H1 (cell line): ENCODE measurements at regions not wholly inside any gene's neighbourhood (a gene's known extent, or its start where the extent isn't known, plus 50 kb on each side); places are given as distances from the start of the nearest gene placed in this dataset.

Experiments
- CTCF ChIA-PET: fragments of 300-600 bp; sonication (Branson Sonifier 250); formaldehyde crosslinking; loops from one replicate; lab custom pipeline; 2021; ENCODE audit not compliant: partially characterized antibody; lab: Charles Lee
- POLR2A ChIA-PET: fragments of 300-600 bp; sonication (Branson Sonifier 250); formaldehyde crosslinking; loops from one replicate; lab custom pipeline; 2021; ENCODE audit warnings: inconsistent platforms; ENCODE audit not compliant: partially characterized antibody; lab: Charles Lee
- DNase-seq, 2 experiments: peaks; one replicate each; pipeline versions ENCODE4 v3.0.0 to v3.0.0-alpha.2; 2010 to 2022; ENCODE audit warnings: low spot score in 2 of 2, low read depth in 1 of 2, mixed read lengths in 1 of 2
- FAIRE-seq: peaks from 2 replicates; lab custom pipeline; 2011; peaks lifted over from hg19 to GRCh38; lab: Jason Lieb, UNC
- H2AFZ ChIP-seq: 2 replicates; pipeline ENCODE4 v1.8.1; 2012; ENCODE audit warnings: low read length, inconsistent platforms
- H2AK5ac ChIP-seq: 2 replicates; pipeline ENCODE4 v1.6.1; 2013; ENCODE audit warnings: low read depth, low read length
- H2BK120ac ChIP-seq: replicated peaks from 2 replicates; pipeline ENCODE3; 2013; ENCODE audit warnings: low read depth, low read length, inconsistent platforms
- H2BK12ac ChIP-seq: 2 replicates; pipeline ENCODE4 v1.6.1; 2013; ENCODE audit warnings: low read depth, low read length
- H2BK15ac ChIP-seq: 2 replicates; pipeline ENCODE4 v1.6.1; 2013; ENCODE audit warnings: low read length
- H2BK20ac ChIP-seq: 2 replicates; pipeline ENCODE4 v1.6.1; 2013; ENCODE audit warnings: low read length
- H2BK5ac ChIP-seq: 2 replicates; pipeline ENCODE4 v1.6.1; 2013; ENCODE audit warnings: low read depth, low read length
- H3K14ac ChIP-seq: 2 replicates; pipeline ENCODE4 v1.6.1; 2013; ENCODE audit warnings: inconsistent platforms; ENCODE audit not compliant: insufficient read length
- H3K18ac ChIP-seq: 2 replicates; pipeline ENCODE4 v1.6.1; 2013; ENCODE audit warnings: low read length; ENCODE audit errors: extremely low read depth
- H3K23ac ChIP-seq: 2 replicates; pipeline ENCODE4 v1.6.1; 2013; ENCODE audit warnings: inconsistent platforms; ENCODE audit not compliant: insufficient read length
- H3K23me2 ChIP-seq: 2 replicates; pipeline ENCODE4 v1.6.1; 2013; ENCODE audit warnings: low read depth, low read length
- H3K27ac ChIP-seq: 2 replicates; pipeline ENCODE4 v1.6.1; 2011; ENCODE audit warnings: low read depth, low read length, inconsistent platforms
- H3K27me3 ChIP-seq, 4 experiments: replicated peaks in 1 of 4; 1 replicate in 1 of 4; 2 replicates in 3 of 4; pipeline versions ENCODE4 v1.6.1 to v1.8.1; 2011 to 2013; ENCODE audit warnings: low read length in 3 of 4, mild to moderate bottlenecking in 3 of 4, inconsistent platforms in 2 of 4, mixed read lengths in 2 of 4, moderate library complexity in 1 of 4; ENCODE audit not compliant: control insufficient read depth in 3 of 4, insufficient read depth in 3 of 4; ENCODE audit errors: extremely low read depth in 1 of 4
- H3K36me3 ChIP-seq, 4 experiments: 2 replicates each; pipeline versions ENCODE4 v1.6.1 to v1.8.1; 2011 to 2013; ENCODE audit warnings: mild to moderate bottlenecking in 4 of 4, low read length in 3 of 4, moderate library complexity in 2 of 4, control low read depth in 1 of 4, inconsistent platforms in 1 of 4; ENCODE audit not compliant: insufficient read depth in 4 of 4, control insufficient read depth in 2 of 4
- H3K4ac ChIP-seq: replicated peaks from 2 replicates; pipeline ENCODE3; 2013; ENCODE audit warnings: low read length, low read depth, mixed read lengths, inconsistent platforms; ENCODE audit not compliant: insufficient read length
- H3K4me1 ChIP-seq, 4 experiments: replicated peaks in 1 of 4; 1 replicate in 1 of 4; 2 replicates in 3 of 4; pipeline versions ENCODE4 v1.6.1 to v1.8.1; 2011 to 2013; ENCODE audit warnings: low read length in 3 of 4, inconsistent platforms in 2 of 4, mixed read lengths in 1 of 4; ENCODE audit not compliant: insufficient read depth in 4 of 4, control insufficient read depth in 3 of 4
- H3K4me2 ChIP-seq, 2 experiments: 2 replicates each; pipeline versions ENCODE4 v1.6.1 to v1.8.1; 2011 to 2013; ENCODE audit warnings: low read depth in 2 of 2, low read length in 2 of 2, control low read depth in 1 of 2, inconsistent platforms in 1 of 2, mild to moderate bottlenecking in 1 of 2; ENCODE audit not compliant: insufficient read depth in 1 of 2
- H3K4me3 ChIP-seq, 4 experiments: fragments of 200-600, 300-600 bp in 1 of 4; sonication (generic), shearing (Covaris generic), sonication (Bioruptor Twin) in 1 of 4; 2 replicates each; pipeline versions ENCODE4 v1.5.1 to v1.8.1; 2011 to 2016; ENCODE audit warnings: low read length in 4 of 4, low read depth in 3 of 4, control low read depth in 2 of 4, inconsistent platforms in 2 of 4, mild to moderate bottlenecking in 2 of 4, mixed read lengths in 1 of 4, moderate library complexity in 1 of 4; ENCODE audit not compliant: insufficient read depth in 2 of 4; ENCODE audit errors: extremely low read depth in 1 of 4
- H3K56ac ChIP-seq: replicated peaks from 2 replicates; pipeline ENCODE3; 2013; ENCODE audit warnings: low read depth, mild to moderate bottlenecking, mixed read lengths, low read length, inconsistent platforms; ENCODE audit not compliant: insufficient read length
- H3K79me1 ChIP-seq: 2 replicates; pipeline ENCODE4 v1.6.1; 2013; ENCODE audit warnings: low read depth, low read length, control low read depth
- H3K79me2 ChIP-seq, 2 experiments: 2 replicates each; pipeline versions ENCODE4 v1.6.1 to v1.8.1; 2012 to 2013; ENCODE audit warnings: low read length in 2 of 2, mild to moderate bottlenecking in 2 of 2, inconsistent platforms in 1 of 2; ENCODE audit not compliant: insufficient read depth in 2 of 2, control insufficient read depth in 1 of 2
- H3K9ac ChIP-seq, 4 experiments: replicated peaks in 1 of 4; 1 replicate in 1 of 4; 2 replicates in 3 of 4; pipeline versions ENCODE4 v1.6.1 to v1.8.1; 2011 to 2013; ENCODE audit warnings: low read depth in 3 of 4, low read length in 3 of 4, control low read depth in 2 of 4, mild to moderate bottlenecking in 2 of 4, moderate library complexity in 2 of 4, inconsistent platforms in 1 of 4; ENCODE audit errors: extremely low read depth in 1 of 4
- H3K9me3 ChIP-seq, 2 experiments: 2 replicates each; pipeline versions ENCODE4 v1.6.1 to v1.8.1; 2012 to 2013; ENCODE audit warnings: mild to moderate bottlenecking in 2 of 2, moderate library complexity in 2 of 2, control low read depth in 1 of 2, inconsistent platforms in 1 of 2, low read depth in 1 of 2, low read length in 1 of 2, mixed read lengths in 1 of 2; ENCODE audit not compliant: insufficient read depth in 2 of 2
- H4K20me1 ChIP-seq, 2 experiments: replicated peaks in 1 of 2; 2 replicates each; pipeline versions ENCODE3 to v1.8.1; 2011 to 2013; ENCODE audit warnings: inconsistent platforms in 2 of 2, low read length in 2 of 2, mild to moderate bottlenecking in 1 of 2; ENCODE audit not compliant: insufficient read depth in 2 of 2, control insufficient read depth in 1 of 2
- H4K5ac ChIP-seq: 2 replicates; pipeline ENCODE4 v1.6.1; 2013; ENCODE audit warnings: low read length, low read depth, mixed read lengths, inconsistent platforms; ENCODE audit not compliant: insufficient read length
- H4K8ac ChIP-seq: 2 replicates; pipeline ENCODE4 v1.8.0; 2013; ENCODE audit warnings: mild to moderate bottlenecking, moderate library complexity, low read length, inconsistent platforms; ENCODE audit not compliant: insufficient read depth; ENCODE audit errors: extremely low read depth
- H4K91ac ChIP-seq: replicated peaks from 2 replicates; pipeline ENCODE3; 2013; ENCODE audit warnings: low read length, mixed read lengths, inconsistent platforms; ENCODE audit not compliant: insufficient read length
- CREB1 ChIP-seq: IDR thresholded peaks from 2 replicates; pipeline ENCODE4 v1.6.1; 2012; ENCODE audit warnings: inconsistent platforms
- TF ChIP-seq, protein P1 (sequence below): fragments of 300-600 bp; sonication (generic); IDR thresholded peaks from 2 replicates; pipeline ENCODE4 v1.7.1; 2012; ENCODE audit warnings: low read length, moderate library complexity, mild to moderate bottlenecking, inconsistent platforms; ENCODE audit not compliant: insufficient replicate concordance

- H4K8ac ChIP-seq: no peak overlapping the region
- no peak for TF ChIP-seq CREB1
- TF ChIP-seq, protein P1, sequence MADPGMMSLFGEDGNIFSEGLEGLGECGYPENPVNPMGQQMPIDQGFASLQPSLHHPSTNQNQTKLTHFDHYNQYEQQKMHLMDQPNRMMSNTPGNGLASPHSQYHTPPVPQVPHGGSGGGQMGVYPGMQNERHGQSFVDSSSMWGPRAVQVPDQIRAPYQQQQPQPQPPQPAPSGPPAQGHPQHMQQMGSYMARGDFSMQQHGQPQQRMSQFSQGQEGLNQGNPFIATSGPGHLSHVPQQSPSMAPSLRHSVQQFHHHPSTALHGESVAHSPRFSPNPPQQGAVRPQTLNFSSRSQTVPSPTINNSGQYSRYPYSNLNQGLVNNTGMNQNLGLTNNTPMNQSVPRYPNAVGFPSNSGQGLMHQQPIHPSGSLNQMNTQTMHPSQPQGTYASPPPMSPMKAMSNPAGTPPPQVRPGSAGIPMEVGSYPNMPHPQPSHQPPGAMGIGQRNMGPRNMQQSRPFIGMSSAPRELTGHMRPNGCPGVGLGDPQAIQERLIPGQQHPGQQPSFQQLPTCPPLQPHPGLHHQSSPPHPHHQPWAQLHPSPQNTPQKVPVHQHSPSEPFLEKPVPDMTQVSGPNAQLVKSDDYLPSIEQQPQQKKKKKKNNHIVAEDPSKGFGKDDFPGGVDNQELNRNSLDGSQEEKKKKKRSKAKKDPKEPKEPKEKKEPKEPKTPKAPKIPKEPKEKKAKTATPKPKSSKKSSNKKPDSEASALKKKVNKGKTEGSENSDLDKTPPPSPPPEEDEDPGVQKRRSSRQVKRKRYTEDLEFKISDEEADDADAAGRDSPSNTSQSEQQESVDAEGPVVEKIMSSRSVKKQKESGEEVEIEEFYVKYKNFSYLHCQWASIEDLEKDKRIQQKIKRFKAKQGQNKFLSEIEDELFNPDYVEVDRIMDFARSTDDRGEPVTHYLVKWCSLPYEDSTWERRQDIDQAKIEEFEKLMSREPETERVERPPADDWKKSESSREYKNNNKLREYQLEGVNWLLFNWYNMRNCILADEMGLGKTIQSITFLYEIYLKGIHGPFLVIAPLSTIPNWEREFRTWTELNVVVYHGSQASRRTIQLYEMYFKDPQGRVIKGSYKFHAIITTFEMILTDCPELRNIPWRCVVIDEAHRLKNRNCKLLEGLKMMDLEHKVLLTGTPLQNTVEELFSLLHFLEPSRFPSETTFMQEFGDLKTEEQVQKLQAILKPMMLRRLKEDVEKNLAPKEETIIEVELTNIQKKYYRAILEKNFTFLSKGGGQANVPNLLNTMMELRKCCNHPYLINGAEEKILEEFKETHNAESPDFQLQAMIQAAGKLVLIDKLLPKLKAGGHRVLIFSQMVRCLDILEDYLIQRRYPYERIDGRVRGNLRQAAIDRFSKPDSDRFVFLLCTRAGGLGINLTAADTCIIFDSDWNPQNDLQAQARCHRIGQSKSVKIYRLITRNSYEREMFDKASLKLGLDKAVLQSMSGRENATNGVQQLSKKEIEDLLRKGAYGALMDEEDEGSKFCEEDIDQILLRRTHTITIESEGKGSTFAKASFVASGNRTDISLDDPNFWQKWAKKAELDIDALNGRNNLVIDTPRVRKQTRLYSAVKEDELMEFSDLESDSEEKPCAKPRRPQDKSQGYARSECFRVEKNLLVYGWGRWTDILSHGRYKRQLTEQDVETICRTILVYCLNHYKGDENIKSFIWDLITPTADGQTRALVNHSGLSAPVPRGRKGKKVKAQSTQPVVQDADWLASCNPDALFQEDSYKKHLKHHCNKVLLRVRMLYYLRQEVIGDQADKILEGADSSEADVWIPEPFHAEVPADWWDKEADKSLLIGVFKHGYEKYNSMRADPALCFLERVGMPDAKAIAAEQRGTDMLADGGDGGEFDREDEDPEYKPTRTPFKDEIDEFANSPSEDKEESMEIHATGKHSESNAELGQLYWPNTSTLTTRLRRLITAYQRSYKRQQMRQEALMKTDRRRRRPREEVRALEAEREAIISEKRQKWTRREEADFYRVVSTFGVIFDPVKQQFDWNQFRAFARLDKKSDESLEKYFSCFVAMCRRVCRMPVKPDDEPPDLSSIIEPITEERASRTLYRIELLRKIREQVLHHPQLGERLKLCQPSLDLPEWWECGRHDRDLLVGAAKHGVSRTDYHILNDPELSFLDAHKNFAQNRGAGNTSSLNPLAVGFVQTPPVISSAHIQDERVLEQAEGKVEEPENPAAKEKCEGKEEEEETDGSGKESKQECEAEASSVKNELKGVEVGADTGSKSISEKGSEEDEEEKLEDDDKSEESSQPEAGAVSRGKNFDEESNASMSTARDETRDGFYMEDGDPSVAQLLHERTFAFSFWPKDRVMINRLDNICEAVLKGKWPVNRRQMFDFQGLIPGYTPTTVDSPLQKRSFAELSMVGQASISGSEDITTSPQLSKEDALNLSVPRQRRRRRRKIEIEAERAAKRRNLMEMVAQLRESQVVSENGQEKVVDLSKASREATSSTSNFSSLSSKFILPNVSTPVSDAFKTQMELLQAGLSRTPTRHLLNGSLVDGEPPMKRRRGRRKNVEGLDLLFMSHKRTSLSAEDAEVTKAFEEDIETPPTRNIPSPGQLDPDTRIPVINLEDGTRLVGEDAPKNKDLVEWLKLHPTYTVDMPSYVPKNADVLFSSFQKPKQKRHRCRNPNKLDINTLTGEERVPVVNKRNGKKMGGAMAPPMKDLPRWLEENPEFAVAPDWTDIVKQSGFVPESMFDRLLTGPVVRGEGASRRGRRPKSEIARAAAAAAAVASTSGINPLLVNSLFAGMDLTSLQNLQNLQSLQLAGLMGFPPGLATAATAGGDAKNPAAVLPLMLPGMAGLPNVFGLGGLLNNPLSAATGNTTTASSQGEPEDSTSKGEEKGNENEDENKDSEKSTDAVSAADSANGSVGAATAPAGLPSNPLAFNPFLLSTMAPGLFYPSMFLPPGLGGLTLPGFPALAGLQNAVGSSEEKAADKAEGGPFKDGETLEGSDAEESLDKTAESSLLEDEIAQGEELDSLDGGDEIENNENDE: no peak
Observed at GRCh38 chr11:25710975-25711374, 621.0 kb upstream of the ANO3 start.

More at GRCh38 chr11:25710975-25711374, 621.0 kb upstream of the ANO3 start:
- Histone ChIP-seq H3K4me3 (no peak overlapping the region), H2BK12ac (no peak overlapping the region), H3K23me2 (no peaks in the 10 kb centered on the region), H3K4ac (no peak overlapping the region), H3K27ac (no peak overlapping the region), H3K18ac (no peak overlapping the region), H3K9me3 (no peaks in the 10 kb centered on the region), H4K20me1 (no peaks in the 10 kb centered on the region), H3K14ac (no peak overlapping the region), H3K56ac (no peak overlapping the region), H3K27me3 (no peaks in the 10 kb centered on the region), H3K23ac (no peak overlapping the region), H3K4me2 (no peak overlapping the region), H3K4me1 (no peaks in the 10 kb centered on the region), H2BK5ac (no peak overlapping the region), H3K79me2 (no peaks in the 10 kb centered on the region), H2BK15ac (no peak overlapping the region), H2AFZ (no peak overlapping the region), H3K79me1 (no peaks in the 10 kb centered on the region), H3K9ac (no peak overlapping the region), H3K36me3 (no peaks in the 10 kb centered on the region; a peak in 1 of 8 replicates), H4K91ac (no peak overlapping the region), H2BK120ac (no peak overlapping the region), H4K5ac (no peak overlapping the region), H2BK20ac (no peak overlapping the region), H2AK5ac (no peak overlapping the region)
- DNase-seq (no peak), FAIRE-seq (no peak)
- ChIA-PET CTCF (interaction anchor here (0.6 kb wide), 1 partner anchor 221 kb away, joined by 3 read pairs; no protein-coding TSS in a partner anchor), POLR2A (no interaction called here)
